GM12878 (cell line): ENCODE measurements at regions not wholly inside any gene's neighbourhood (a gene's known extent, or its start where the extent isn't known, plus 50 kb on each side); places are given as distances from the start of the nearest gene placed in this dataset.

Experiments
- ATAC-seq: fragments of 200-7000 bp; cut with Tn5 transposase; 3 replicates; pipeline ENCODE4 v1.9.1; 2020; ENCODE audit warnings: mild to moderate bottlenecking, moderate library complexity
- BruUV-seq: library from RNA; stranded (reverse); fragments of 400-500 nt; replicated peaks from 2 replicates; lab custom pipeline; 2021; lab: Mats Ljungman, UMichigan
- CTCF ChIA-PET: fragments of 300-600 bp; sonication (Branson Sonifier 250); formaldehyde crosslinking; extraction: SDS; loops from one replicate; lab custom pipeline; 2021; ENCODE audit warnings: inconsistent platforms; lab: Yijun Ruan, JAX
- POLR2A ChIA-PET: fragments of 350-600 bp; formaldehyde crosslinking; extraction: SDS; loops from one replicate; lab custom pipeline; 2021; ENCODE audit warnings: inconsistent platforms; lab: Charles Lee
- RAD21 ChIA-PET: fragments of 300-600 bp; sonication (Branson Sonifier 250); formaldehyde crosslinking; loops from one replicate; lab custom pipeline; 2023; ENCODE audit warnings: antibody characterized with exemption; ENCODE audit not compliant: unreplicated experiment; lab: Charles Lee
- SMC1A ChIA-PET: fragments of 300-600 bp; sonication (Branson Sonifier 250); formaldehyde crosslinking; loops from one replicate; lab custom pipeline; 2023; ENCODE audit not compliant: unreplicated experiment, uncharacterized antibody; lab: Charles Lee
- DNase-seq: peaks from one replicate; pipeline ENCODE4 v3.0.0-alpha.2; 2011; ENCODE audit warnings: low read depth, low spot score
- FAIRE-seq: peaks from 3 replicates; lab custom pipeline; 2011; peaks lifted over from hg19 to GRCh38; lab: Jason Lieb, UNC
- H2AFZ ChIP-seq: 2 replicates; pipeline ENCODE4 v1.6.0; 2011; ENCODE audit warnings: low read depth, low read length, control low read depth; ENCODE audit not compliant: control insufficient read depth
- H3K27ac ChIP-seq: 2 replicates; pipeline ENCODE4 v1.5.1; 2011; ENCODE audit warnings: control low read depth; ENCODE audit not compliant: control insufficient read depth, insufficient read depth
- H3K27me3 ChIP-seq, 2 experiments: replicated peaks in 1 of 2; 2 replicates each; pipeline versions ENCODE4 v1.6.0 to v1.6.1; 2011; ENCODE audit warnings: low read length in 1 of 2; ENCODE audit not compliant: control insufficient read depth in 2 of 2, insufficient read depth in 2 of 2
- H3K36me3 ChIP-seq, 2 experiments: 2 replicates each; pipeline ENCODE4 v1.5.1; 2011; ENCODE audit warnings: low read length in 1 of 2; ENCODE audit not compliant: control insufficient read depth in 2 of 2, insufficient read depth in 2 of 2
- H3K4me1 ChIP-seq: 2 replicates; pipeline ENCODE4 v1.6.1; 2011; ENCODE audit warnings: mild to moderate bottlenecking, low read length, moderate library complexity, mixed read lengths; ENCODE audit not compliant: control insufficient read depth, insufficient read depth
- H3K4me2 ChIP-seq: 2 replicates; pipeline ENCODE4 v1.6.0; 2011; ENCODE audit warnings: control low read depth; ENCODE audit not compliant: control insufficient read depth, insufficient read depth
- H3K4me3 ChIP-seq: fragments of 200-600 bp; sonication (generic); 2 replicates; pipeline ENCODE4 v1.5.1; 2016
- H3K79me2 ChIP-seq: 2 replicates; pipeline ENCODE4 v1.6.0; 2011; ENCODE audit warnings: low read length; ENCODE audit not compliant: control insufficient read depth, insufficient read depth
- H3K9ac ChIP-seq: 2 replicates; pipeline ENCODE4 v1.8.0; 2011; ENCODE audit warnings: low read length, control low read depth, mixed read lengths; ENCODE audit not compliant: control insufficient read depth, insufficient read depth
- H3K9me3 ChIP-seq: replicated peaks from 3 replicates; pipeline ENCODE4 v1.5.1; 2011; ENCODE audit warnings: mild to moderate bottlenecking, low read length; ENCODE audit not compliant: control insufficient read depth, insufficient read depth
- H4K20me1 ChIP-seq: 2 replicates; pipeline ENCODE4 v1.6.0; 2011; ENCODE audit not compliant: control insufficient read depth, insufficient read depth
- CUX1 ChIP-seq: IDR thresholded peaks from 2 replicates; pipeline ENCODE4 v1.6.1; 2012; ENCODE audit warnings: improper control_type of control experiment, low read depth, low read length; ENCODE audit not compliant: insufficient replicate concordance
- FOS ChIP-seq: IDR thresholded peaks from 3 replicates; pipeline ENCODE4 v1.6.1; 2011; ENCODE audit warnings: borderline replicate concordance; ENCODE audit not compliant: insufficient read length; ENCODE audit errors: extremely low read depth
- SIN3A ChIP-seq: IDR thresholded peaks from 2 replicates; pipeline ENCODE4 v1.6.1; 2012; ENCODE audit warnings: low read depth, low read length, improper control_type of control experiment
- TARDBP ChIP-seq: IDR thresholded peaks from 2 replicates; pipeline ENCODE4 v1.6.1; 2016; ENCODE audit warnings: borderline replicate concordance
- ZNF24 ChIP-seq: fragments of 450-650 bp; IDR thresholded peaks from 2 replicates; pipeline ENCODE4 v1.6.1; 2017; ENCODE audit warnings: antibody characterized with exemption, mild to moderate bottlenecking
- in situ Hi-C: fragments of 300-500 bp; cut with MboI; formaldehyde crosslinking; loops from 9 replicates; pipeline ENCODE4 v1.14.3; 2018; ENCODE audit warnings: mixed read lengths
- intact Hi-C: fragments of 100-400 bp; cut with micrococcal nuclease; formaldehyde crosslinking; loops from one replicate; pipeline ENCODE4 v1.14.2; 2022; ENCODE audit not compliant: unreplicated experiment

- Histone ChIP-seq H4K20me1 (no peaks in the 10 kb centered on the region), H2AFZ (no peak overlapping the region), H3K79me2 (no peaks in the 10 kb centered on the region), H3K9me3 (no peaks in the 10 kb centered on the region)
- CTCF ChIA-PET: no interaction called here
- RAD21 ChIA-PET: no interaction called here
- SMC1A ChIA-PET: no interaction called here
- no peak for ATAC-seq
- BruUV-seq: no TSS peak
- in situ Hi-C loops: no loop called here
- POLR2A ChIA-PET: no interaction called here
- TF ChIP-seq ZNF24 (peak; percentile 95), FOS (no peak), TARDBP (no peak), CUX1 (no peak), SIN3A (no peak)
- TF ChIP-seq, all 136 proteins: peak for 1
- no peak overlapping the region for H3K4me3 ChIP-seq
- intact Hi-C loops: no loop called here
- no peaks in the 10 kb centered on the region for H3K4me1 ChIP-seq
- no peaks in the 10 kb centered on the region for H3K36me3 ChIP-seq
- DNase-seq (no peak), FAIRE-seq (no peak)
- no peak overlapping the region for H3K9ac ChIP-seq
- no peaks in the 10 kb centered on the region; a peak in 1 of 4 replicates for H3K27me3 ChIP-seq
- no peak overlapping the region for H3K27ac ChIP-seq
- no peak overlapping the region for H3K4me2 ChIP-seq
These were observed 127.6 kb downstream of the EDN3 start for GRCh38 chr20:59428006-59428405.
